ENCODE measurements at regions not wholly inside any gene's neighbourhood (a gene's known extent, or its start where the extent isn't known, plus 50 kb on each side); places are given as distances from the start of the nearest gene placed in this dataset.
"Not testable (repeated sequence)": the region's sequence is repeated elsewhere in the genome, so short reads cannot be mapped to it uniquely, and the experiment has no call there.

DNA sequence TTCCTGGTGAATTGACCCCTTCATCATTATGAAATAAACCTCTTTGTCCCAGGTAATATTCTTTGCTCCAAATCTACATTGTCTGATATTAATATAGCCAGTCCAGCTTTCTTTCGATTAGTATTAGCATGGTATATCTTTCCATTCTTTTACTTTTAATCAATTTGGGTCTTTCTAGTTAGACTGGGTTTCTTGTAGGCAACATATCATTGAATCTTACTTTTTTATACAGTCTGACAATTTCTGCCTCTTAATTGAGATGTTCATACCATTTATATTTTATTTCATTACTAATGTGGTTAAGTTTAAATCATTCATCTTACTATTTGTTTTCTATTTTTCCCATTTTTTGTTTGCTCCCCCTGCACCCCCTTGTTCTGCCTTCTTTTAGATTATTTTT, 61.7 kb upstream of the LIFR start:
- H3K27ac ChIP-seq, result no peak overlapping the region
- no peaks in the 10 kb centered on the region for H3K27me3 ChIP-seq
- DNase-seq, result no peak
- no peaks in the 10 kb centered on the region for H3K36me3 ChIP-seq
- H3K4me3 ChIP-seq, result no peak overlapping the region
- intact Hi-C loops (cut with DNase I; ENCODE audit: low total_unique reads), result no loop called here
- H3K9me3 ChIP-seq, result peaks cover 0 to 16% (median 7%) of the 10 kb centered on the region in 4 donors
- TF ChIP-seq POLR2AphosphoS5 (IDR thresholded peaks at IDR 0.05), result no peak
- TF ChIP-seq EP300 (IDR thresholded peaks at IDR 0.05), result no peak
- TF ChIP-seq, protein P1, sequence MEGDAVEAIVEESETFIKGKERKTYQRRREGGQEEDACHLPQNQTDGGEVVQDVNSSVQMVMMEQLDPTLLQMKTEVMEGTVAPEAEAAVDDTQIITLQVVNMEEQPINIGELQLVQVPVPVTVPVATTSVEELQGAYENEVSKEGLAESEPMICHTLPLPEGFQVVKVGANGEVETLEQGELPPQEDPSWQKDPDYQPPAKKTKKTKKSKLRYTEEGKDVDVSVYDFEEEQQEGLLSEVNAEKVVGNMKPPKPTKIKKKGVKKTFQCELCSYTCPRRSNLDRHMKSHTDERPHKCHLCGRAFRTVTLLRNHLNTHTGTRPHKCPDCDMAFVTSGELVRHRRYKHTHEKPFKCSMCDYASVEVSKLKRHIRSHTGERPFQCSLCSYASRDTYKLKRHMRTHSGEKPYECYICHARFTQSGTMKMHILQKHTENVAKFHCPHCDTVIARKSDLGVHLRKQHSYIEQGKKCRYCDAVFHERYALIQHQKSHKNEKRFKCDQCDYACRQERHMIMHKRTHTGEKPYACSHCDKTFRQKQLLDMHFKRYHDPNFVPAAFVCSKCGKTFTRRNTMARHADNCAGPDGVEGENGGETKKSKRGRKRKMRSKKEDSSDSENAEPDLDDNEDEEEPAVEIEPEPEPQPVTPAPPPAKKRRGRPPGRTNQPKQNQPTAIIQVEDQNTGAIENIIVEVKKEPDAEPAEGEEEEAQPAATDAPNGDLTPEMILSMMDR (IDR thresholded peaks at IDR 0.05), result no peak
- no peak for TF ChIP-seq POLR2A (IDR thresholded peaks at IDR 0.05)
- 95 to 100% (median 100%) methylated on average over 1 of the region's 1 CpG for WGBS, 5 donors
- H3K4me1 ChIP-seq, result peaks cover 0 to 44% (median 24%) of the 10 kb centered on the region in 4 donors

DNA sequence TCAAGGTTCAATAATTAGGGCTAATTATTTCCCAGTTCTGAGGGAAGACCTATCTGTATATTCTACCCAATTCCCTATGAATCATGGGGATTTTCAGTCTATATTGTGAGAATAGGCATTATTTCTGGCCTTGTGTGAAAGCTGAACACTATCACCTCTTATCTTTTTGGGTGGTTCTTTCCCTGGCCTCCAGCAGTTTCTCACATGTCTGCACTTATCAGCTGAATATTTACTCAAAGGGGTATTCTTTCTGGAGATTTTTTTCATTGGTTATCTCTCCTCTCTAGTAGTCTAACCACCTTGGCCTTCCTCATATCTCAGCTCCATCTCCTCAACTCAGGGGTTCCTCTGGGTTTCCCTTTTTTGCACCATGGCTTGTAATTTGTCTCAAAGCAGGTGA, 64.9 kb upstream of the LIFR start:
- peaks cover 0 to 16% (median 7%) of the 10 kb centered on the region in 4 donors for H3K9me3 ChIP-seq
- intact Hi-C loops (cut with DNase I; ENCODE audit: low total_unique reads), result no loop called here
- TF ChIP-seq, protein P1 (IDR thresholded peaks at IDR 0.05), result no peak
- TF ChIP-seq POLR2AphosphoS5 (IDR thresholded peaks at IDR 0.05) (no peak), EP300 (IDR thresholded peaks at IDR 0.05) (no peak), POLR2A (IDR thresholded peaks at IDR 0.05) (no peak)
- no peak for DNase-seq
- H3K4me1 ChIP-seq, result peaks cover 0 to 23% (median 5%) of the 10 kb centered on the region in 4 donors
- no peak overlapping the region for H3K4me3 ChIP-seq
- no peak overlapping the region for H3K27ac ChIP-seq
- H3K36me3 ChIP-seq, result no peaks in the 10 kb centered on the region
- no peaks in the 10 kb centered on the region for H3K27me3 ChIP-seq

DNA sequence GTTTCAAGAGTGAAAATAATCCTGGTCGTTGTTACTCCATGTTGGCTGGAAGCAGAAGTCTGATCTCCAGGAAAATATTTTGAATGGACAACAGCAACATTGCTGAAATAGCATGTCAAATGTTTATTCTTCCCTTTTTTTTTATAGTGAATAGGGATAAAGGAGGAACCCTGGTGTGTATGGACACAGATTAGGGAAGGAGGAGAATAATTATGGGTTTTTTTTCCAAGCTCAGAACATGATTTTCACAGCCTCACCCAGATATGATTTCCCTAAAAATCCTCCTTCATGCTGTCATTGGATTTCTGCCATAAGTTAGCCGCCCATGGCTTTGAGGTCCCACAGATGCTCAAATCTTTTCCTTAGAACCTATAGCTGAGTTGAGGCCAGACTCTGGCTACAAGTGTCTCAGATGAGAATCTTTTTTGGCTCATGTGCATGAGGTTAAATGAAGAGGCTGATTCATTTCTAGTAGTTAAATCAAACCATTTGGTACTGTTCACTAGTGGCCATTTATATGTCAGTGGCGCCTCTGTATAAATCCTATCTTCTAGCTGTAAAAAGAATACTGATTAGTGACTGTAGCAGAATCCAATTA, 65.5 kb upstream of the LIFR start:
- no peak for TF ChIP-seq POLR2A (IDR thresholded peaks at IDR 0.05)
- no peak for TF ChIP-seq POLR2AphosphoS5 (IDR thresholded peaks at IDR 0.05)
- TF ChIP-seq EP300 (IDR thresholded peaks at IDR 0.05), result no peak
- TF ChIP-seq, protein P1 (IDR thresholded peaks at IDR 0.05), result no peak
- WGBS, 5 donors, result 68 to 77% (median 70%) methylated on average over 3 of the region's 3 CpGs
- Histone ChIP-seq H3K27me3 (no peaks in the 10 kb centered on the region), H3K4me1 (peaks cover 0 to 23% (median 5%) of the 10 kb centered on the region in 4 donors), H3K9me3 (peaks cover 0 to 16% (median 7%) of the 10 kb centered on the region in 4 donors), H3K27ac (no peak overlapping the region), H3K4me3 (no peak overlapping the region), H3K36me3 (no peaks in the 10 kb centered on the region)
- peak in 1 of 2 donors; percentile 57 for DNase-seq
- intact Hi-C loops (cut with DNase I; ENCODE audit: low total_unique reads), result no loop called here

DNA sequence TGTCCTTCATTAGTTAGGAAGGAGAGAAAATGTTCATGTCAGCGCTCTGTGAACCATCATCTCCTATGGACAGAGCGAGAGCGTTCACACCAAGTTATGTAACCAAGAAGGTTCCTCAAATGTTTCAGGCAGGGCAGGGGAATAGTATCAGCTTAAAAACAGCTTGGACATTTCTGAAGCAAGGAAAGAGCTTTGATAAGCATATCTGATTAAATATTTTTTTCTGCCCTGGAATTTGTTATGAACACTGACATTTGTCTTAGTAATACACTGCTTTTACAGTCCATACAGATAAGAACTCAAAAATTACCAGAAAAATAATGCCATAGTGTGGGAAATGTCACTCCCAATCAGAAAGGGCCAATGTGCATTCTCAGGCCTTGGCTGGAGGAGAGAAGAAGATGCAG, 66.3 kb upstream of the LIFR start:
- DNase-seq, result peak in 1 of 2 donors; percentile 55
- 28 to 52% (median 39%) methylated on average over 3 of the region's 3 CpGs for WGBS, 5 donors
- intact Hi-C loops (cut with DNase I; ENCODE audit: low total_unique reads), result no loop called here
- H3K27ac ChIP-seq, result peak overlapping the region in 1 of 5 donors; percentile 5
- H3K27me3 ChIP-seq, result no peaks in the 10 kb centered on the region
- peaks cover 0 to 14% (median 6%) of the 10 kb centered on the region in 4 donors for H3K9me3 ChIP-seq
- peaks cover 0 to 23% (median 5%) of the 10 kb centered on the region in 4 donors for H3K4me1 ChIP-seq
- no peaks in the 10 kb centered on the region for H3K36me3 ChIP-seq
- no peak overlapping the region for H3K4me3 ChIP-seq
- TF ChIP-seq EP300 (IDR thresholded peaks at IDR 0.05), result no peak
- TF ChIP-seq, protein P1 (IDR thresholded peaks at IDR 0.05), result no peak

DNA sequence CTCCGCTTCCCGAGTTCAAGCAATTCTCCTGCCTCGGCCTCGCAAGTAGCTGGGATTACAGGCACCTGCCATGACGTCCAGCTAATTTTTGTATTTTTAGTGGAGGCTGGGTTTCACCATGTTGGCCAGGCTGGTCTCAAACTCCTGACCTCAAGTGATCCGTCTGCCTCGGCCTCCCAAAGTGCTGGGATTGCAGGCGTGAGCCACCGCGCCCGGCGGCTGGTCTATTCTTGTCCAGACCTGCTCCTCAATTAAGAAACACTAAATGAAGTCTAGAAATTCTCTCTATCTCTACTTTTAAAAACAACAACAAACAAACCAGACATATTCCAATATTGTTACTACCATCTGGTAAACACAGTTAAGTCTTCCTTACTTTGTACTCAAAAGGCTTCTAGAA, 68.1 kb upstream of the LIFR start:
- H3K36me3 ChIP-seq; DNase-seq; H3K4me3 ChIP-seq; intact Hi-C loops (cut with DNase I; ENCODE audit: low total_unique reads); H3K27me3 ChIP-seq; H3K27ac ChIP-seq; H3K9me3 ChIP-seq: not testable (repeated sequence)
- H3K4me1 ChIP-seq, result peaks cover 0 to 23% (median 5%) of the 10 kb centered on the region in 4 donors
- 90 to 98% (median 95%) methylated on average over 12 of the region's 12 CpGs for WGBS, 5 donors

DNA sequence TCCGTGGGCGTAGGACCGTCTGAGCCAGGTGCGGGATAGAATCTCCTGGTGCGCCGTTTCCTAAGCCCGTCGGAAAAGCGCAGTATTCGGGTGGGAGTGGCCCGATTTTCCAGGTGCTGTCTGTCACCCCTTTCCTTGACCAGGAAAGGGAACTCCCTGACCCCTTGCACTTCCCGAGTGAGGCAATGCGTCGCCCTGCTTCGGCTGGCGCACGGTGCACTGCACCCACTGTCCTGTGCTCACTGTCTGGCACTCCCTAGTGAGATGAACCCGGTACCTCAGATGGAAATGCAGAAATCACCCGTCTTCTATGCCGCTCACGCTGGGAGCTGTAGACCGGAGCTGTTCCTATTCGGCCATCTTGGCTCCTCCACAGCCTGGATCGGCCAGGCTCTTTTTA, 74.9 kb upstream of the LIFR start:
- DNase-seq; intact Hi-C loops (cut with DNase I; ENCODE audit: low total_unique reads): not testable (repeated sequence)
- WGBS, 5 donors, result 89 to 99% (median 96%) methylated on average over 22 to 24 of the region's 24 CpGs

More for the DNA sequence above, 74.9 kb upstream of the LIFR start:
- Histone ChIP-seq H3K4me1 (peaks cover 0 to 12% (median 10%) of the 10 kb centered on the region in 4 donors), H3K9me3 (peaks cover 0 to 19% (median 10%) of the 10 kb centered on the region in 4 donors)
- not testable (repeated sequence) for H3K4me3 ChIP-seq, H3K36me3 ChIP-seq, H3K27ac ChIP-seq, H3K27me3 ChIP-seq
